Activated CD4-positive, alpha-beta T cell treated with anti-CD3 and anti-CD28 coated beads, Interleukin-10, Interleukin-2, amounts not matched to agents 100 ng/mL and 50 ng/mL, durations not matched to agents 16 hours and 8 hours (primary cell): ENCODE measurements at regions not wholly inside any gene's neighbourhood (a gene's known extent, or its start where the extent isn't known, plus 50 kb on each side); places are given as distances from the start of the nearest gene placed in this dataset.
A peak's percentile ranks its signal among the peaks of the same experiment; 100 is the strongest.

Source experiments
- DNase-seq: peaks from one replicate; pipeline ENCODE4 v3.0.0-alpha.2; 2020

GRCh38 chr10:8350250-8350967 is 295.9 kb downstream of the GATA3 start:
- peak; percentile 48 for DNase-seq

- DNase-seq, result no peak
These were observed 297.9 kb downstream of the GATA3 start for GRCh38 chr10:8352171-8353075.

GRCh38 chr10:8356283-8356682 is 301.8 kb downstream of the GATA3 start:
- DNase-seq, result no peak

GRCh38 chr10:8359467-8359866 is 305.0 kb downstream of the GATA3 start:
- no peak for DNase-seq

GRCh38 chr10:8360365-8360764 is 305.9 kb downstream of the GATA3 start:
- peak; percentile 74 for DNase-seq

- DNase-seq, result peak; percentile 57
These were observed 306.5 kb downstream of the GATA3 start for GRCh38 chr10:8360814-8361509.

- DNase-seq, result peak; percentile 78
These were observed 307.0 kb downstream of the GATA3 start for GRCh38 chr10:8361510-8361844.

- DNase-seq, result peak; percentile 74
These were observed 311.7 kb downstream of the GATA3 start for GRCh38 chr10:8365935-8366911.

- DNase-seq, result peak; percentile 49
These were observed 313.4 kb downstream of the GATA3 start for GRCh38 chr10:8367672-8368411.

- peak; percentile 77 for DNase-seq
These were observed 315.2 kb downstream of the GATA3 start for GRCh38 chr10:8369666-8370065.

GRCh38 chr10:8374334-8374733 is 319.8 kb downstream of the GATA3 start:
- no peak for DNase-seq

GRCh38 chr10:8375137-8375536 is 320.6 kb downstream of the GATA3 start:
- DNase-seq, result no peak

GRCh38 chr10:8378198-8378983 is 323.9 kb downstream of the GATA3 start:
- no peak for DNase-seq

- no peak for DNase-seq
These were observed 325.7 kb downstream of the GATA3 start for GRCh38 chr10:8379906-8380832.

GRCh38 chr10:8380833-8381496 is 326.5 kb downstream of the GATA3 start:
- DNase-seq, result no peak

- DNase-seq, result no peak
These were observed 332.3 kb downstream of the GATA3 start for GRCh38 chr10:8386781-8387180.

- DNase-seq, result no peak
These were observed 335.1 kb downstream of the GATA3 start for GRCh38 chr10:8389630-8390029.

- no peak for DNase-seq
These were observed 337.7 kb downstream of the GATA3 start for GRCh38 chr10:8392216-8392615.

GRCh38 chr10:8393531-8393930 is 339.0 kb downstream of the GATA3 start:
- DNase-seq, result no peak
